ENCODE measurements at regions not wholly inside any gene's neighbourhood (a gene's known extent, or its start where the extent isn't known, plus 50 kb on each side); places are given as distances from the start of the nearest gene placed in this dataset.
"Not testable (repeated sequence)": the region's sequence is repeated elsewhere in the genome, so short reads cannot be mapped to it uniquely, and the experiment has no call there.

DNA sequence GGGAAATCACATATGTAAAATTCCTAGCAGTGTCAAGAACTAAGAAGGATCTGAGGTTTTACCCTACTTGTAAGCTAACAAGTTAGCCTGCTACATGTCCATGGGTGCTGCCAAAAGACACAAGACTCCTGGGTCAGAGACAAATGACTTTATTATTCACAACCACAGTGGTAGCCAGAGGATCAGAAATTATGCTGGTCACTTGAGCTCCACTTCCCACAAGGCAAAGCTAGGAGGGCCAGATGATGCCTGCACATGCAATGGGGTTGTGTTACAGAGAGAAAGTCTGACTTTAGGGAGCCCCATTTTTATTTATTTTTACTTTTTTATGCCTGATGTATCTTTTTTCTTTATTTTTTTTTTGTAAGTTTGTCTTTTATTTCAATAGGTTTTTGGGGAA, 136.8 kb downstream of the S1PR1 start:
- TF ChIP-seq, protein P1, sequence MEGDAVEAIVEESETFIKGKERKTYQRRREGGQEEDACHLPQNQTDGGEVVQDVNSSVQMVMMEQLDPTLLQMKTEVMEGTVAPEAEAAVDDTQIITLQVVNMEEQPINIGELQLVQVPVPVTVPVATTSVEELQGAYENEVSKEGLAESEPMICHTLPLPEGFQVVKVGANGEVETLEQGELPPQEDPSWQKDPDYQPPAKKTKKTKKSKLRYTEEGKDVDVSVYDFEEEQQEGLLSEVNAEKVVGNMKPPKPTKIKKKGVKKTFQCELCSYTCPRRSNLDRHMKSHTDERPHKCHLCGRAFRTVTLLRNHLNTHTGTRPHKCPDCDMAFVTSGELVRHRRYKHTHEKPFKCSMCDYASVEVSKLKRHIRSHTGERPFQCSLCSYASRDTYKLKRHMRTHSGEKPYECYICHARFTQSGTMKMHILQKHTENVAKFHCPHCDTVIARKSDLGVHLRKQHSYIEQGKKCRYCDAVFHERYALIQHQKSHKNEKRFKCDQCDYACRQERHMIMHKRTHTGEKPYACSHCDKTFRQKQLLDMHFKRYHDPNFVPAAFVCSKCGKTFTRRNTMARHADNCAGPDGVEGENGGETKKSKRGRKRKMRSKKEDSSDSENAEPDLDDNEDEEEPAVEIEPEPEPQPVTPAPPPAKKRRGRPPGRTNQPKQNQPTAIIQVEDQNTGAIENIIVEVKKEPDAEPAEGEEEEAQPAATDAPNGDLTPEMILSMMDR (conservative IDR thresholded peaks at IDR 0.05; ENCODE audit: control insufficient read depth, insufficient read depth, low read depth, low read length) = no peak
- DNase-seq (ENCODE audit: low read depth) = no peak
- H3K4me3 ChIP-seq (ENCODE audit: control insufficient read depth, low read depth, low read length) = no peak overlapping the region

DNA sequence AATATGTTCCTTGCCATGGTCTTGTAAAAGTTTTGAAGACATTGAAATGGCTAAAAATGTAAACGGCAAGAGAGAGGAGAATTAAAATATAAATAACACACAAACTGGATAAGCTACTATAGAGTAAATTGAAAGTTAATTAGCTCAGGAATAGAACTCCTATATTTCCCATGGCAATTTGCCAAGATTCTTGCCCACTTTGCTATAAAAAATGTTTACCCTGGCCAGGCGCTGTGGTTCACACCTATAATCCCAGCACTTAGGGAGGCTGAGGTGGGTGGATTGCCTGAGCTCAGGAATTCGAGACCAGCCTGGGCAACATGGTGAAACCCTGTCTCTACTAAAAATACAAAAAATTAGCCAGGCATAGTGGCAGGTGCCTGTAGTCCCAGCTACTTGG, 138.6 kb downstream of the S1PR1 start:
- DNase-seq (ENCODE audit: low read depth) = not testable (repeated sequence)

DNA sequence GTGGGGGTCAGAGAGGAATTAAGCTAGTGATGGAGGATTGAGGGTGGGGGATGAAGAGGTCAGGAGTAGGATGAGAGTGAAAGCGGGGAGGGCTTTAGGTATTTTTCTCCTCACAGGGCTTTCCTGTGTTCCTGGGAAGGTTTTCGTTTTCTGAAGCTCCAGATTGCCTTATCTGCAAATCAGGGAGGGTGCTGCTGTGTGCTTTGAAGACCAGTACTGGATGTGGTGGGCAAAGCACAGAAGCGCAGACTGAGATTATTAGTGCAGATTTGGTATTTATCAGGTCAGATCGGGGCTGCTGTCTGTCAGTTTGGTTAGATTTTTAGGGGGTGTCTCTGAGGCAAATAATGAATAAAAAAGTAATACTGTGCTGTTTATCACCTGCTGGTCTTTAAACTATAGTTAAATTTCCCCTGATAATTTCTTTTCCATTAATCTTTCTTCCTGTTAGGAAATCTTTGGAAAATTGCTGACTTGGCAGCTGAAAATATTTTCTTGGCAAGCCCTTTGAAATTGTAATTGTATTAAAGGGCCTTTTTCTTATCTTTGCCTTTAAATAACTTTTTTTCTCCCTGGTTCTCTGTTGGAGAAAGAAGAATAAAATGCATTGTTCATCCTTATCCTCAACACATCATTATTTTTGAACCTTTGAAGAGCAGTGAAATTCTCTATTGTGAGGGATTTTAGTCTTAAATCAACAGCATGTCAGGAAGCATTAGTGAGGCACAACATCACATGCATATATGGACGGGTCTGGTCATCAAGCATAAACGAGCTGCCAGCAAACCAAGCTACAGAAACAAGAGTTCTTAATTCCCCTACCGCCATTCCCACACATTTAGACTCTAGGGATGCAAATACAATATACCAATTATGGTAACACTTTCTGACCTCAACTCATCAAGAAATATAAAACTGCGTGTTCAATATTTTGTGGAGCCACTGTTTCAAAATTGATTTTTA, 139.6 kb downstream of the S1PR1 start:
- TF ChIP-seq, protein P1 (conservative IDR thresholded peaks at IDR 0.05; ENCODE audit: control insufficient read depth, insufficient read depth, low read depth, low read length) = no peak
- no peak overlapping the region for H3K4me3 ChIP-seq (ENCODE audit: control insufficient read depth, low read depth, low read length)
- no peak for DNase-seq (ENCODE audit: low read depth)

More for the DNA sequence above, 138.6 kb downstream of the S1PR1 start:
- H3K4me3 ChIP-seq (ENCODE audit: control insufficient read depth, low read depth, low read length) = not testable (repeated sequence)

DNA sequence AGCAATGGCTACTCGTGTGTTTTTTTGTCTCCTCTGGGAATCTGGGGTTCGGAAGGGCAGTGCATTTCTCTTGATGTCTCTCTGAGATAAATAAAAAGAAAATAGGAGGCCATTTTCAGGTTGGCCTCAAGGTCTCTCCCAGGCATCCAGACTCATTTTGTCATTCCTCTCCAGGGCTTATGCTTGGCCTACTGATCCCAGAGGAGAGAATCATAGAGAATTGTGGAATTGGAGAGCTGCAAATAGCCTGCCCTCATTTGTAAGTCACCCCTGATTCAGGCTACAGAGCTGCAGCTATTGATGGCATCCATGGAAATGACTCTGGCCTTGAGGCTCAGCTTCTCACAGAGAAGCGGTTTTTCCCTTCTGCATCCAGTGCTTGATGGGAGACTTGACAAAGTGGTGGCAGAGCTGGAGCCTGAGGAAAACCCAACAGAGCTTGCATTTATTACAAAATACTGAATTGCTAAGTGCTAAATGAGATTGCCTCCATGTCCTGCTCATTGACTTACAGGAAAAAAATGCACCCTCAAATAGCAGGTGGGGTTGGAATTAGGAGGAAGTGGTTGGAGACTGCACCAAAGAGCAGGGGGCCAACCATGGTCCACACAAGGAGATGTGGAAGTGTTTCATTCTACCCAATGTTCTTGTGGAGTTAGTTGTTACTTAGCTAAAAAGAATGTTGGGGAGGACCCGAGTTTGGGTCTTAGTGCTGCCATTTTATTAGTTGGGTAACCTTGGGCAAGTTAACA, 140.4 kb downstream of the S1PR1 start:
- no peak for DNase-seq (ENCODE audit: low read depth)
- H3K4me3 ChIP-seq (ENCODE audit: control insufficient read depth, low read depth, low read length) = no peak overlapping the region
- TF ChIP-seq, protein P1 (conservative IDR thresholded peaks at IDR 0.05; ENCODE audit: control insufficient read depth, insufficient read depth, low read depth, low read length) = no peak

DNA sequence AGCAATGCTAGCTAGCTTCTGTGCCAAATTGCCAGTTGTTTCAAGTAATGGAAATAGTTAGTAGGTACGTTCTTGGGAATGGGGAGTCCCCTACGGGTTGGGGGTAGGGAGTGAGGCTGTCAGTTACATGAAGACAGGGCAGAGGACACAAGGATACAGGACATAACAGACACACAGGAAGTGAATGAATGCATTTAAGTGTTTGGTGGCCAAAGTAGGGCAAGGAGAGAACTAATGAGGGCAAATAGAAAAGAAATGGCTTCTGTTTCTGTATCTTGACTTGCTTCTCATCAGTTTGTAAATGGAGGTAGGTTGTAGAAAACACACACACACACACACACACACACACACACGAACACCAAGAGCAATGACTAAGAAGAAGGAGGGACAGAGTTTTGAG, 142.2 kb downstream of the S1PR1 start:
- TF ChIP-seq, protein P1 (conservative IDR thresholded peaks at IDR 0.05; ENCODE audit: control insufficient read depth, insufficient read depth, low read depth, low read length) = no peak

DNA sequence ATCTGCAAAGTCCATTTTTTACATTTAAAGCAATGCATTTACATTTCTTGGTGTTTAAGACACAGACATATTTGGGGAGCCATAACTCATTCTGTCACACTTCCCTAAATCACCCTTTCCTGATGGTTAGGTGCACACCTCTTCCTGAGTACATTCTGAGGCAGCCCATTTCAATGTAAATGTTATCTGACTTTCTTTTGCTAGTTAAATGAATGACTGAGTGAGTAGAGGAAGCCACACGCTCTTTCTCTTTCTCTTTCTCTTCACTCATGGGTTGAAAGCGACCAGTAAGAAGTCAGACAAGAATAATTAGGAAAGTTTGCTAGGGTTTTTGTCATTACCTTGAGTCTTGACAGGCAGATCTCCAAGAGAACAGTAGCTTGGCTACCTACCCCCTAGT, 143.1 kb downstream of the S1PR1 start:
- TF ChIP-seq, protein P1 (conservative IDR thresholded peaks at IDR 0.05; ENCODE audit: control insufficient read depth, insufficient read depth, low read depth, low read length) = no peak
- no peak for DNase-seq (ENCODE audit: low read depth)
- H3K4me3 ChIP-seq (ENCODE audit: control insufficient read depth, low read depth, low read length) = no peak overlapping the region

More for the DNA sequence above, 142.2 kb downstream of the S1PR1 start:
- no peak overlapping the region for H3K4me3 ChIP-seq (ENCODE audit: control insufficient read depth, low read depth, low read length)
- no peak for DNase-seq (ENCODE audit: low read depth)

DNA sequence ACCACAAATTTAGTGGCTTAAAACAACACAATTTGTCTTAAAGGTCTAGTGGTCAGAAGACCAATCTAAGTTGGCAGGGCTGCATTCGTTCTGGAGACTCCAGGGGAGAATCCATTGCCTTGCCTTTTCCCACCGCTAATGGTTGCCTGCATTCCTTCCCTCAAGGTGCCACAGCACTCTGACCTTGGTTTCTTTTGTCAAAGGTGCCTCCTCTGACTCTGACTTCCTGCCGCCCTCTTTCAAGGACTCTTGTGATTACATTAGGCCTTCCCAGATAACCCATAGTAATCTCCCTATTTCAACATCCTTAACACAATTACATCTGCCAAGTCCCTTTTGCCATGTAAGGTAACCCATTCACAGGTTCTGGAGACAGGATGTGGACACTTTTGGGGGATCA, 145.3 kb downstream of the S1PR1 start:
- no peak overlapping the region for H3K4me3 ChIP-seq (ENCODE audit: control insufficient read depth, low read depth, low read length)
- TF ChIP-seq, protein P1 (conservative IDR thresholded peaks at IDR 0.05; ENCODE audit: control insufficient read depth, insufficient read depth, low read depth, low read length) = no peak
- DNase-seq (ENCODE audit: low read depth) = no peak
